NCI-H510A (cell line): ENCODE measurements at regions not wholly inside any gene's neighbourhood (a gene's known extent, or its start where the extent isn't known, plus 50 kb on each side); places are given as distances from the start of the nearest gene placed in this dataset.
"Not testable (repeated sequence)": the region's sequence is repeated elsewhere in the genome, so short reads cannot be mapped to it uniquely, and the experiment has no call there.

Experiments used
- DNase-seq: peaks from one replicate; lab custom pipeline; 2025; lab: John Stamatoyannopoulos, UW

- no peak for DNase-seq
Observed at GRCh38 chr13:65293530-65294198, 1936.5 kb downstream of the PCDH9 start.

GRCh38 chr13:65292488-65292901 lies 1937.6 kb downstream of the PCDH9 start:
- no peak for DNase-seq

GRCh38 chr13:65287405-65287804 lies 1942.7 kb downstream of the PCDH9 start:
- DNase-seq, result no peak

GRCh38 chr13:65275838-65276630 lies 1954.1 kb downstream of the PCDH9 start:
- DNase-seq, result no peak

GRCh38 chr13:65275108-65275507 lies 1955.0 kb downstream of the PCDH9 start:
- DNase-seq, result no peak

- not testable (repeated sequence) for DNase-seq
Observed at GRCh38 chr13:65273811-65274420, 1956.2 kb downstream of the PCDH9 start.

- DNase-seq, result no peak
Observed at GRCh38 chr13:65268009-65268408, 1962.1 kb downstream of the PCDH9 start.

- no peak for DNase-seq
Observed at GRCh38 chr13:65265988-65266387, 1964.1 kb downstream of the PCDH9 start.

- no peak for DNase-seq
Observed at GRCh38 chr13:65264066-65264465, 1966.1 kb downstream of the PCDH9 start.

GRCh38 chr13:65260946-65261891 lies 1968.9 kb downstream of the PCDH9 start:
- DNase-seq, result no peak

GRCh38 chr13:65240773-65241172 lies 1989.4 kb downstream of the PCDH9 start:
- no peak for DNase-seq

GRCh38 chr13:65236841-65237418 lies 1993.2 kb downstream of the PCDH9 start:
- no peak for DNase-seq

GRCh38 chr13:65217471-65217995 lies 2012.6 kb downstream of the PCDH9 start:
- no peak for DNase-seq

GRCh38 chr13:65202845-65203244 lies 2027.3 kb downstream of the PCDH9 start:
- not testable (repeated sequence) for DNase-seq

GRCh38 chr13:65188721-65189120 lies 2041.4 kb downstream of the PCDH9 start:
- no peak for DNase-seq

- no peak for DNase-seq
Observed at GRCh38 chr13:65168026-65168425, 2062.1 kb downstream of the PCDH9 start.

GRCh38 chr13:65166675-65167074 lies 2063.5 kb downstream of the PCDH9 start:
- DNase-seq, result no peak

- DNase-seq, result no peak
Observed at GRCh38 chr13:65159803-65160202, 2070.3 kb downstream of the PCDH9 start.

- DNase-seq, result no peak
Observed at GRCh38 chr13:65155861-65156260, 2074.3 kb downstream of the PCDH9 start.

- no peak for DNase-seq
Observed at GRCh38 chr13:65154661-65155447, 2075.3 kb downstream of the PCDH9 start.
